B cell (primary cell): ENCODE measurements at regions not wholly inside any gene's neighbourhood (a gene's known extent, or its start where the extent isn't known, plus 50 kb on each side); places are given as distances from the start of the nearest gene placed in this dataset.

Experiments used
- ATAC-seq: fragments of 200-7000 bp; cut with Tn5 transposase; one replicate; pipeline ENCODE4 v1.10.0; 2021; ENCODE audit warnings: low read depth, mild to moderate bottlenecking, moderate number of reproducible peaks, moderate library complexity
- CTCF ChIA-PET: fragments of 350-600 bp; sonication (Branson Sonifier 250); formaldehyde crosslinking; loops from one replicate; lab custom pipeline; 2021; ENCODE audit warnings: antibody characterized with exemption, inconsistent platforms; lab: Charles Lee
- POLR2A ChIA-PET: fragments of 350-600 bp; sonication (Branson Sonifier 250); formaldehyde crosslinking; loops from one replicate; lab custom pipeline; 2021; ENCODE audit warnings: antibody characterized with exemption; lab: Charles Lee
- DNase-seq: peaks from one replicate; pipeline ENCODE4 v3.0.0; 2013
- H2AFZ ChIP-seq: 2 replicates; pipeline ENCODE4 v1.6.1; 2012; ENCODE audit warnings: mild to moderate bottlenecking, low read depth, low read length; ENCODE audit not compliant: insufficient read depth, poor library complexity, severe bottlenecking
- H3K27ac ChIP-seq, 2 donors: 1 replicate in 1 of 2; 2 replicates in 1 of 2; pipeline ENCODE4 v1.5.1; 2012 to 2013; ENCODE audit warnings: low read length in 2 of 2, mild to moderate bottlenecking in 2 of 2, moderate library complexity in 1 of 2
- H3K27me3 ChIP-seq, 4 experiments: fragments of 200-600 bp in 1 of 4; sonication (generic) in 1 of 4; replicated peaks in 1 of 4; 1 replicate in 2 of 4; 2 replicates in 2 of 4; pipeline versions ENCODE4 v1.6.1 to v1.7.0; 2013 to 2016; ENCODE audit warnings: low read length in 3 of 4, mild to moderate bottlenecking in 2 of 4, mixed read lengths in 1 of 4, moderate library complexity in 1 of 4; ENCODE audit not compliant: insufficient read depth in 4 of 4, control insufficient read depth in 3 of 4; ENCODE audit errors: control extremely low read depth in 1 of 4
- H3K36me3 ChIP-seq, 2 experiments: replicated peaks in 1 of 2; 1 replicate in 1 of 2; 2 replicates in 1 of 2; pipeline versions ENCODE4 v1.6.1 to v1.7.1; 2013; ENCODE audit warnings: low read length in 1 of 2; ENCODE audit not compliant: insufficient read depth in 2 of 2, control insufficient read depth in 1 of 2; ENCODE audit errors: control extremely low read depth in 1 of 2, extremely low read depth in 1 of 2
- H3K4me1 ChIP-seq, 2 donors: fragments of 200-600 bp in 1 of 2; sonication (generic) in 1 of 2; 1 replicate in 1 of 2; 2 replicates in 1 of 2; pipeline versions ENCODE4 v1.5.1 to v1.6.1; 2013 to 2017; ENCODE audit warnings: low read length in 2 of 2; ENCODE audit not compliant: control insufficient read depth in 2 of 2, insufficient read depth in 2 of 2
- H3K4me2 ChIP-seq: replicated peaks from 2 replicates; pipeline ENCODE3; 2012; ENCODE audit warnings: mild to moderate bottlenecking, low read depth, low read length; ENCODE audit not compliant: poor library complexity, severe bottlenecking
- H3K4me3 ChIP-seq, 5 experiments: fragments of 200-600 bp in 1 of 5; sonication (generic) in 1 of 5; 1 replicate in 3 of 5; 2 replicates in 2 of 5; pipeline versions ENCODE4 v1.5.1 to v1.7.0; 2011 to 2016; ENCODE audit warnings: low read length in 4 of 5, mild to moderate bottlenecking in 4 of 5, low read depth in 2 of 5, control low read depth in 1 of 5, moderate library complexity in 1 of 5; ENCODE audit not compliant: insufficient read depth in 1 of 5; ENCODE audit errors: control extremely low read depth in 1 of 5, extremely low read depth in 1 of 5
- H3K79me2 ChIP-seq: fragments of 200-600 bp; sonication (generic); one replicate; pipeline ENCODE4 v1.6.0; 2016; ENCODE audit warnings: low read length; ENCODE audit not compliant: control insufficient read depth, insufficient read depth
- H3K9ac ChIP-seq: fragments of 200-600 bp; sonication (generic); 2 replicates; pipeline ENCODE4 v1.6.1; 2017; ENCODE audit warnings: mild to moderate bottlenecking, low read length, moderate library complexity
- H3K9me3 ChIP-seq, 3 donors: one replicate each; pipeline versions ENCODE4 v1.6.1 to v1.7.1; 2013; ENCODE audit warnings: low read length in 2 of 3; ENCODE audit not compliant: control insufficient read depth in 2 of 3, insufficient read depth in 1 of 3; ENCODE audit errors: control extremely low read depth in 1 of 3
- H4K20me1 ChIP-seq: 2 replicates; pipeline ENCODE4 v1.6.0; 2012; ENCODE audit warnings: mild to moderate bottlenecking, low read length; ENCODE audit not compliant: insufficient read depth, control insufficient read depth, poor library complexity, severe bottlenecking
- H3K27ac Mint-ChIP-seq: one replicate; pipeline ENCODE4 v1.8.0; 2021; ENCODE audit warnings: mixed read lengths
- H3K27me3 Mint-ChIP-seq: one replicate; pipeline ENCODE4 v1.8.0; 2021; ENCODE audit warnings: mixed read lengths
- H3K4me1 Mint-ChIP-seq: one replicate; pipeline ENCODE4 v1.8.0; 2021; ENCODE audit warnings: mixed read lengths
- H3K4me3 Mint-ChIP-seq: one replicate; pipeline ENCODE4 v1.8.0; 2021; ENCODE audit warnings: mixed read lengths
- H3K9me3 Mint-ChIP-seq: one replicate; pipeline ENCODE4 v1.8.0; 2022; ENCODE audit warnings: mixed read lengths; ENCODE audit not compliant: insufficient read depth
- EZH2 ChIP-seq: IDR thresholded peaks from 2 replicates; pipeline ENCODE4 v1.6.1; 2012; ENCODE audit warnings: borderline replicate concordance, low read depth, mild to moderate bottlenecking, moderate library complexity, low read length; ENCODE audit not compliant: insufficient read depth, poor library complexity, severe bottlenecking
- WGBS: methylation state at CpG from one replicate; pipeline ENCODE4 v1.1.5; 2013; ENCODE audit warnings: missing lambda C conversion rate; ENCODE audit not compliant: insufficient coverage; 5-methylcytosine and 5-hydroxymethylcytosine counted together
- intact Hi-C: fragments of 100-400 bp; cut with micrococcal nuclease; formaldehyde crosslinking; loops from one replicate; pipeline ENCODE4 v1.10.0; 2022
- TF ChIP-seq, protein P1 (sequence below): fragments of 200-600 bp; IDR thresholded peaks from one replicate; pipeline ENCODE4 v1.8.0; 2022; ENCODE audit warnings: antibody characterized with exemption, mild to moderate bottlenecking

DNA sequence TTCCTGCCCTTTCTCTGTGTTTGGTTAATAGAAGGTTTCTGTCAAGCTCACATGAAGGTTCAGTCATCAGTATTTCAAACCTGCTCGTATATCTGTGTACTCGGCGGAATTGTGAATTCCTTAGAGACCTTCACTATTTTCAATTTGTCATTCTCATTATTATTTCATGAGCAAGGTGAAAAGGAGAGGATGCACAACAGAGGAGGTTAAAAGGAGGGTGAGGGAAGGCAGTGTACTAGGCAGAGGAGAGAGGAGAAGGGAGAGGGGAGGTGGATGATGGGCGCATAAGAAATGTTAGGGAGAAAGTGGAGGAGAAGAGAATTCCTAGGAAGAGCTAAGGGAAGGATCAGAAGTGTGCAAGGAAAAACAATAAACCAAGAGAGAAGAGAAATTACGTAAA, 185.0 kb upstream of the COBL start:
- intact Hi-C loops: no loop called here
- Histone ChIP-seq H3K36me3 (no peaks in the 10 kb centered on the region), H3K9ac (no peak overlapping the region), H3K4me1 (no peaks in the 10 kb centered on the region), H2AFZ (no peak overlapping the region), H3K4me3 (no peak overlapping the region), H3K27me3 (peaks cover 0 to under 1% (median 0%) of the 10 kb centered on the region in 4 experiments), H3K4me2 (no peak overlapping the region), H4K20me1 (no peaks in the 10 kb centered on the region), H3K9me3 (no peaks in the 10 kb centered on the region), H3K79me2 (no peaks in the 10 kb centered on the region), H3K27ac (no peak overlapping the region)
- TF ChIP-seq EZH2: no peak
- TF ChIP-seq, protein P1, sequence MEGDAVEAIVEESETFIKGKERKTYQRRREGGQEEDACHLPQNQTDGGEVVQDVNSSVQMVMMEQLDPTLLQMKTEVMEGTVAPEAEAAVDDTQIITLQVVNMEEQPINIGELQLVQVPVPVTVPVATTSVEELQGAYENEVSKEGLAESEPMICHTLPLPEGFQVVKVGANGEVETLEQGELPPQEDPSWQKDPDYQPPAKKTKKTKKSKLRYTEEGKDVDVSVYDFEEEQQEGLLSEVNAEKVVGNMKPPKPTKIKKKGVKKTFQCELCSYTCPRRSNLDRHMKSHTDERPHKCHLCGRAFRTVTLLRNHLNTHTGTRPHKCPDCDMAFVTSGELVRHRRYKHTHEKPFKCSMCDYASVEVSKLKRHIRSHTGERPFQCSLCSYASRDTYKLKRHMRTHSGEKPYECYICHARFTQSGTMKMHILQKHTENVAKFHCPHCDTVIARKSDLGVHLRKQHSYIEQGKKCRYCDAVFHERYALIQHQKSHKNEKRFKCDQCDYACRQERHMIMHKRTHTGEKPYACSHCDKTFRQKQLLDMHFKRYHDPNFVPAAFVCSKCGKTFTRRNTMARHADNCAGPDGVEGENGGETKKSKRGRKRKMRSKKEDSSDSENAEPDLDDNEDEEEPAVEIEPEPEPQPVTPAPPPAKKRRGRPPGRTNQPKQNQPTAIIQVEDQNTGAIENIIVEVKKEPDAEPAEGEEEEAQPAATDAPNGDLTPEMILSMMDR: no peak
- CTCF ChIA-PET: no interaction called here
- no peak overlapping the region for H3K27ac Mint-ChIP-seq
- WGBS: 100% methylated on average over 1 of the region's 5 CpGs
- no peak for DNase-seq
- H3K9me3 Mint-ChIP-seq: peaks cover 2% of the 10 kb centered on the region
- H3K27me3 Mint-ChIP-seq: no peaks in the 10 kb centered on the region
- POLR2A ChIA-PET: no interaction called here
- H3K4me1 Mint-ChIP-seq: no peaks in the 10 kb centered on the region
- no peak for ATAC-seq
- H3K4me3 Mint-ChIP-seq: no peak overlapping the region

DNA sequence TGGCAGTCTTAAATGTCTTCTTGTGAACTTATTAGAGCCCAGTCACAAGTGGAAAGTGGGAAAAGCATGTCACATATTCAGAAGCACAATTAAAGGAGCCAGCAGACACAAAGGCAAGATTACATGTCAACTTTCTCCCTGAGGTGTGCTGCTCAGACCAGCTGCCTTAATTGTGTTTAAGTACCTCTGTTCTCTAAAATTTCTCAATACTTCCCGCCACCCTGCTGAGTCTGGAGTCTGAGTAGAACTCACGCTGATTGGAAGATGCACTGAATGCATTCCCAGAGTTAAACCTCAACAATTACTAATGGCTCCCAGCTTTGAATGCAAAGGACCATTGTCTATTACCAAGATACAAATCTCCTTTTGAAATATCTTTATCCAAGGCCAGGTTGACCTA, 166.4 kb upstream of the COBL start:
- POLR2A ChIA-PET: no interaction called here
- ATAC-seq (no peak), DNase-seq (no peak)
- H3K27me3 ChIP-seq: no peaks in the 10 kb centered on the region
- no peak overlapping the region for H2AFZ ChIP-seq
- H3K9me3 Mint-ChIP-seq: peaks cover 7% of the 10 kb centered on the region
- no peaks in the 10 kb centered on the region for H3K36me3 ChIP-seq
- no peaks in the 10 kb centered on the region for H3K27me3 Mint-ChIP-seq
- H3K4me3 ChIP-seq: no peak overlapping the region
- 100% methylated on average over 1 of the region's 2 CpGs for WGBS
- H3K9me3 ChIP-seq: peaks cover 0 to 8% (median 0%) of the 10 kb centered on the region in 3 donors
- H3K79me2 ChIP-seq: no peaks in the 10 kb centered on the region
- CTCF ChIA-PET: no interaction called here
- no peaks in the 10 kb centered on the region for H3K4me1 ChIP-seq
- H3K4me2 ChIP-seq: no peak overlapping the region
- TF ChIP-seq, protein P1: no peak
- TF ChIP-seq EZH2: no peak
- intact Hi-C loops: no loop called here
- no peaks in the 10 kb centered on the region for H4K20me1 ChIP-seq
- H3K9ac ChIP-seq: no peak overlapping the region
- no peaks in the 10 kb centered on the region for H3K4me1 Mint-ChIP-seq
- H3K27ac Mint-ChIP-seq: no peak overlapping the region
- H3K4me3 Mint-ChIP-seq: no peak overlapping the region
- H3K27ac ChIP-seq: no peak overlapping the region
